ENCODE measurements at regions not wholly inside any gene's neighbourhood (a gene's known extent, or its start where the extent isn't known, plus 50 kb on each side); places are given as distances from the start of the nearest gene placed in this dataset.

- Mint-ChIP-seq H3K27me3 (no peaks in the 10 kb centered on the region), H3K4me3 (no peak overlapping the region), H3K27ac (no peak overlapping the region), H3K36me3 (ENCODE audit: insufficient read depth) (no peaks in the 10 kb centered on the region), H3K4me1 (ENCODE audit: low read depth in 2 of 2) (no peaks in the 10 kb centered on the region), H3K9me3 (no peaks in the 10 kb centered on the region)
- ATAC-seq (replicated peaks) (no peak), DNase-seq (no peak)
These were observed 66.6 kb upstream of the NR3C1 start for GRCh38 chr5:143470120-143470519.

- Mint-ChIP-seq H3K4me3 (no peak overlapping the region), H3K9me3 (no peaks in the 10 kb centered on the region), H3K36me3 (ENCODE audit: insufficient read depth) (no peaks in the 10 kb centered on the region), H3K27ac (no peak overlapping the region), H3K4me1 (ENCODE audit: low read depth in 2 of 2) (no peaks in the 10 kb centered on the region), H3K27me3 (no peaks in the 10 kb centered on the region)
- DNase-seq (no peak), ATAC-seq (replicated peaks) (no peak)
These were observed 65.6 kb upstream of the NR3C1 start for GRCh38 chr5:143469125-143469524.

GRCh38 chr5:143466632-143467031 lies 63.1 kb upstream of the NR3C1 start:
- DNase-seq: no peak
- ATAC-seq (replicated peaks): no peak
- Mint-ChIP-seq H3K4me1 (ENCODE audit: low read depth in 2 of 2) (no peaks in the 10 kb centered on the region), H3K27ac (no peak overlapping the region), H3K4me3 (no peak overlapping the region), H3K27me3 (no peaks in the 10 kb centered on the region), H3K9me3 (no peaks in the 10 kb centered on the region), H3K36me3 (ENCODE audit: insufficient read depth) (no peaks in the 10 kb centered on the region)

- H3K4me3 Mint-ChIP-seq: no peak overlapping the region
- no peaks in the 10 kb centered on the region for H3K9me3 Mint-ChIP-seq
- DNase-seq (no peak), ATAC-seq (replicated peaks) (no peak)
- no peaks in the 10 kb centered on the region for H3K27me3 Mint-ChIP-seq
- no peaks in the 10 kb centered on the region for H3K36me3 Mint-ChIP-seq (ENCODE audit: insufficient read depth)
- no peak overlapping the region for H3K27ac Mint-ChIP-seq
- no peaks in the 10 kb centered on the region for H3K4me1 Mint-ChIP-seq (ENCODE audit: low read depth in 2 of 2)
These were observed 61.4 kb upstream of the NR3C1 start for GRCh38 chr5:143464723-143465490.

- no peaks in the 10 kb centered on the region for H3K27me3 Mint-ChIP-seq
- H3K36me3 Mint-ChIP-seq (ENCODE audit: insufficient read depth): no peaks in the 10 kb centered on the region
These were observed 58.9 kb upstream of the NR3C1 start for GRCh38 chr5:143462431-143462830.

GRCh38 chr5:143459433-143459832 lies 55.9 kb upstream of the NR3C1 start:
- no peak for DNase-seq
- H3K36me3 Mint-ChIP-seq (ENCODE audit: insufficient read depth): no peaks in the 10 kb centered on the region
- ATAC-seq (replicated peaks): no peak
- no peaks in the 10 kb centered on the region for H3K4me1 Mint-ChIP-seq (ENCODE audit: low read depth in 2 of 2)
- no peaks in the 10 kb centered on the region for H3K9me3 Mint-ChIP-seq
- no peak overlapping the region for H3K27ac Mint-ChIP-seq
- no peaks in the 10 kb centered on the region for H3K27me3 Mint-ChIP-seq
- H3K4me3 Mint-ChIP-seq: no peak overlapping the region

More at GRCh38 chr5:143462431-143462830, 58.9 kb upstream of the NR3C1 start:
- H3K4me3 Mint-ChIP-seq: no peak overlapping the region
- H3K4me1 Mint-ChIP-seq (ENCODE audit: low read depth in 2 of 2): no peaks in the 10 kb centered on the region
- DNase-seq: no peak
- H3K27ac Mint-ChIP-seq: peak overlapping the region in 1 of 2 donors; percentile 79
- no peaks in the 10 kb centered on the region for H3K9me3 Mint-ChIP-seq
- no peak for ATAC-seq (replicated peaks)

GRCh38 chr5:143456952-143457547 lies 53.6 kb upstream of the NR3C1 start:
- no peaks in the 10 kb centered on the region for H3K4me1 Mint-ChIP-seq (ENCODE audit: low read depth in 2 of 2)

GRCh38 chr5:143454936-143455516 lies 51.5 kb upstream of the NR3C1 start:
- Mint-ChIP-seq H3K9me3 (no peaks in the 10 kb centered on the region), H3K36me3 (ENCODE audit: insufficient read depth) (no peaks in the 10 kb centered on the region), H3K27me3 (no peaks in the 10 kb centered on the region), H3K4me1 (ENCODE audit: low read depth in 2 of 2) (no peaks in the 10 kb centered on the region), H3K4me3 (no peak overlapping the region), H3K27ac (no peak overlapping the region)
- no peak for DNase-seq
- ATAC-seq (replicated peaks): no peak

More at GRCh38 chr5:143456952-143457547, 53.6 kb upstream of the NR3C1 start:
- ATAC-seq (replicated peaks) (no peak), DNase-seq (no peak)
- H3K27me3 Mint-ChIP-seq: no peaks in the 10 kb centered on the region
- no peaks in the 10 kb centered on the region for H3K9me3 Mint-ChIP-seq
- H3K36me3 Mint-ChIP-seq (ENCODE audit: insufficient read depth): no peaks in the 10 kb centered on the region
- no peak overlapping the region for H3K4me3 Mint-ChIP-seq
- H3K27ac Mint-ChIP-seq: no peak overlapping the region

GRCh38 chr5:143453720-143454119 lies 50.2 kb upstream of the NR3C1 start:
- Mint-ChIP-seq H3K36me3 (ENCODE audit: insufficient read depth) (no peaks in the 10 kb centered on the region), H3K27ac (no peak overlapping the region), H3K4me3 (no peak overlapping the region), H3K27me3 (no peaks in the 10 kb centered on the region), H3K9me3 (no peaks in the 10 kb centered on the region), H3K4me1 (ENCODE audit: low read depth in 2 of 2) (no peaks in the 10 kb centered on the region)
- no peak for ATAC-seq (replicated peaks)
- DNase-seq: no peak

All from effector memory CD8-positive, alpha-beta T cell (primary cell).